ENCODE measurements at regions not wholly inside any gene's neighbourhood (a gene's known extent, or its start where the extent isn't known, plus 50 kb on each side); places are given as distances from the start of the nearest gene placed in this dataset.
"Not testable (repeated sequence)": the region's sequence is repeated elsewhere in the genome, so short reads cannot be mapped to it uniquely, and the experiment has no call there.

GRCh38 chr6:126824226-126824625, 294.2 kb upstream of the RSPO3 start:
- no peak for DNase-seq

DNA sequence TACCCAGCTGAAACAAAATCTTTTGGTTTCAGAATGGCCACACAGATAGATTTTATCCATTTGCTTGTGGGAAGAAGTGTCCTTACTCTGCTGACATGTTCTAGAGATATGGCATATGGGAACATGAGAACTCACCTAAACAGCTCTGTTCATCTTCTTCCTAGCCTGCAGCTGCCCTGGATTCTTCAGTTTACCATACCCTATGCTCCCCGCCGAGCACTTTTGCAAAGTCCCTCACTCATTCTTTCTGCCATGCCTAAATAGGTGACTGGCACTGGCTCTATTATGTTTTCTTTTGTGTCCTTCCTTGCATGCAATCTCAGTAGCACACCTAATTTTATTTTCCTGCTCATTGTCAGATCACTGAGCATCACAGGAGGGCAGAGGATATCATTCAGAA, 293.7 kb upstream of the RSPO3 start:
- no peak for DNase-seq

DNA sequence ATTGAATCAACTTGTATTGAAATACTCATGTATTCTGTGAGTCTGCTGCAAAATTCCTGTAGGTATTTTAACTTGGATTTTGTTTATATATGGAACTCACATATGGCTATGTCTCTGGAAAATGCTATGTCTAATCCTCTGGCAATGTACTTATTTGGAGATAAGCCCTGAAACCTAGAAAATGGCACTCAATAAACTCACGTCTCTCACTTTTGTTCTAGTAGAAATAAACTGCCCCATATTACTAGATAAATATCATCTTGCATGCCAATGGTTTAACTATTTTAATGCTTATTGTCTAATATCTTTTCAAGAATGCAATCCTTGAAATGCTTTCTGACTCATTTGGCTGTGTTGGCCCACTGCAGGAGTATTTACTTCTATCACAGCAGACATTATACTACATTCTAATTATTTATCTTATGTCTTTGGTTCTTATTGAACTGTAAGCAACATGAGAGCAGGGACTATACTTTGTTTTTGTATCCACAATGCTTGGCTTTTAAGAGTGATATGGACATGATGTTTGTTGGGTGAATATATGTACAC, 292.2 kb upstream of the RSPO3 start:
- DNase-seq: no peak

GRCh38 chr6:126831461-126831860, 287.0 kb upstream of the RSPO3 start:
- no peak for DNase-seq

DNA sequence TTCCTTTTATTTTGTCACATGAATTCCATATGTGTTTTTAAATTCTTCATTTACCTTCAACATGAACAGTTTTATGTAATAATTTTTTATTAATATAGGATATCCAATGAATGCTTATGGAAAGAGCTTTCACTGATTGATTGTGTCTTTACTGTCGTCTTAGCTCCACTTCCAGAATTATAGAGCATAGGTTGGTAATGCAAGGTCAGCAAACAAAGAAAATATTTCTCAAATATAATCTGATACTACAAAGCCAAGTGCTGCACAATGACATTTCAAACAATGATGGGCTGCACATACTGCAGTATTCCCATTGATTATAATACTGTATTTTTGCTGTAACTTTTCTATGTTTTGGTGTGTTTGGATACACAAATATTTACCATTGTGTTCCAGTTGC, 275.7 kb upstream of the RSPO3 start:
- no peak for DNase-seq

- no peak for DNase-seq
These were observed 270.4 kb upstream of the RSPO3 start for GRCh38 chr6:126848119-126848518.

GRCh38 chr6:126867641-126868040, 250.8 kb upstream of the RSPO3 start:
- no peak for DNase-seq

GRCh38 chr6:126873351-126873750, 245.1 kb upstream of the RSPO3 start:
- no peak for DNase-seq

- no peak for DNase-seq
These were observed 244.7 kb upstream of the RSPO3 start for GRCh38 chr6:126873791-126874190.

DNA sequence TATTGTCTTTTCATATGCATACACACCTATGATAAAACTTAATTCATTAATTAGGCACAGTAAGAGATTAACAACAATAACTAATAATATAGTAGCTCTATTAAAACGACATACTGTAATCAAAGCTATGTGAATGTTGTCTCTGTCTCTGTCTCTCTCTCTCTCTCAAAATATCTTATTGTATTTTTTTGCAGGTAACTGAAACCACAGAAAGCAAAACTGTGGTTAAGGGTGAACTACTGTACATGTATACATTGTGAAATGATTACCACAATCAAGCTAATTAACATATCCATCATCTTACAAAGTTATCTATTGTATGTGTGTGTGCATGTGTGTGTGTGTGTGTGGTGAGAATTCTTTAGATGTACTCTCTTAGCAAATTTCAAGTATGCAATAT, 242.0 kb upstream of the RSPO3 start:
- no peak for DNase-seq

DNA sequence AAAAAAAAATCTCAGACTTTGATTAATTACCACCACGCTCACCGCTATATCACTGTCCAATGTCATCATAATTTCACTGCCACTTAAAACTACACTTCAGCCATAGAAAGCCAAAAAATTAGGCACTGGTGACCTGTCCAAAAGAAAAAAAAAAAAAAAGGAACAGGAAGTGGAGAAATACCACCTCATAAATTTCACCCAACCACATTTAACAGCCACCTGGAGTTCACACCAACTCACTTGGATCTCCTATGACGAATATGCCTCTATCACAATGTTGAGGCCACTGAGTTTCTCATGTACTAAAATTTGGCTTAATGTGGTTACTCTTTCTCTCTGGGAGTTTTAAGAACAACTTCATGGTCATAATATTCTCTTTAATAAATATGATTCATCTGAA, 237.5 kb upstream of the RSPO3 start:
- no peak for DNase-seq

DNA sequence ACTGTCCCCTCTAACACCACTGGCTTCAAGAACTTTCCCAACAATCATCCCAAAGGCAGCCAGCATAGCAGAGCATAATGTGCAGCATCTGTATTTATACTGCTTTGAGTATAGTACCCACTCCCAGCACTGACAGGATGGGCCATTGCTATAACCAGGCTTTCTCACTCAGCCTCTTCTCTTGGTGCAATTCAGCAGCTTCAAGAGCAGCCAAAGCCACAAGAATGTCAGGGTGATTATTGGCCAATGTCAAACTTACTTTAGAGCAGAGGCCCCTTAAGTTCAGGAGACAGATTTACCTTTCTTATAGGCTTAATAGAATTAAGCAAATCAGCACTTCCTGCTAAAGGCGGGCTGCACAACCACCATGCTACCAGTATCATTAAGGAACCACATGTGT, 232.4 kb upstream of the RSPO3 start:
- DNase-seq: no peak

DNA sequence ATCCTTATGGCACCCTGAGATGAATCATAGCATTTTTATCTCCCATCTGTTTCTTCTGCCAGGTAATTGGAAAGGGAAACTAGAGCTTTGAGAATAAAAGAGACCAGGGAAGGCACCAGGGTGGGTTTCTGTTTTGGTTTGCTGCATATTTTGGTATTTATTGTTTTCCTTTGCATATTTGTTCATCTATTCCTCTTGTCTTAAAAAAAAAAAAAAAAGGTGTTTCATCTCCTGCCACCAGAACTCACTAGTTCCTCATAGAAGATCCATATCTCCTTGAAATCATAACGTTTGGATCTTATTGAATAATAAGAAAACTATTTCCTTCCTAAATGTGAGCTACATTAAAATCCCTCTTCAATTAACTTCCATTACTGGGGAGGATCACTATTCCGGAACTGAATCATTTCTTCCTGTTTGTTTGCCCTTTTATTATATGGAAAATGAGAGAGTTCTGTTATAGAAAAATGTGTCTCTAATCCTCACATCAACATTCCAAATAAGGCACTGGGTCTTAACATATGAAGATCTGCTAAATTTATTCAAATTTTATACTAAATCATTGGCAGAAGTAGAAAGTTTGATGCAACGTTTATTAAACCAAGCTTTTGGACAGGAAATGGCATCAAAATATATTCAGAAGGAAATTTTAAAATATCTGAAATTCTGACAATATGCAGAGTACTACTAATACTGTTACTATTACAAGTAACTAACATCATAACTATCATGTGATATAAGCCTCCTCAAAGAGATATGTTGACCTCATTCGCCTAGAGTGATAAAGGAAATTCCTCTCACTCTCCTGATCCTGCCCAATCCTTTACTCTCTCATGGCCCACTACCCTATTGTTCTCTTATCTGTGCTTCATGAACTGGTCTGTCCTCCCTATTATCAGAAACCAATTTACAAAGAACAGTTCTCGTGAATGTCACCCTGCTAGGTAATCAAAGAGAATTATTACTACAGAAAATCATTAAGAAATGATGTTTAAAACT, 229.4 kb upstream of the RSPO3 start:
- DNase-seq: no peak

DNA sequence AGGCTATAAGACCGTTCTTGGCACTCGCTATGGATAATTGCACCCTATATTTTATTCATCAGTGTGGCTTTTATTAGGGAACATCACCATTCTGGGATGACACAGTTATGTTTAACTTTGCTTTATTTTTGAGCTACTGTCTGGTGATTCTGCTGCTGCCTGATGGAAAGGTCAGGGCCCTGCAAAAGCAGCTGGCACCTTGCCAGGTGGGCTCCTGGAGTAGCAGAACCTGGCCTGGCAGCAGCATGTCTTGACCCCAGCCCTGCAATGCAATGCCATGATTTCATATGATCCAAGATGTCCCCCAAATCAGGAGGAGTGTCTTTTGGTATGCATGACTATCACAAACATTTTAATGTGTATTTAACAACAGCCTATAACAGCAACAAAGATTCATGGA, 228.4 kb upstream of the RSPO3 start:
- no peak for DNase-seq

GRCh38 chr6:126891158-126891557, 227.3 kb upstream of the RSPO3 start:
- no peak for DNase-seq

GRCh38 chr6:126892869-126893268, 225.6 kb upstream of the RSPO3 start:
- DNase-seq: not testable (repeated sequence)

DNA sequence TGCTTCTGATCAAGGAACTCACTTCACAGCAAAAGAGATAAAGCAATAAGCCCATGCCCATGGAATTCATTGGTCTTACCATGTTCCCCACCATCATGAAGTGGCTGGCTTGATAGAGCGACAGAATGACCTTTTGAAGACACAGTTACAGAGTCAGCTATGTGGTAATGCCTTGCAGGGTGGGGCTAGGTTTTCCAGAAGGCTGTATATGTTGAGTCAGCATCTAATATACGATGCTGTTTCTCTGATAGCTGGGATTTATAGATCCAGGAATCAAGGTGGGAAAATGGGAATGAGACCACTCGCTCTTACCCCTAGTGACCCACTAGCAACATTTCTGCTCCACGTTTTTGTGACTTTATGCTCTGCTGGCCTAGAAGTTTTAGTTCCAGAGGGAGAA, 220.7 kb upstream of the RSPO3 start:
- no peak for DNase-seq

DNA sequence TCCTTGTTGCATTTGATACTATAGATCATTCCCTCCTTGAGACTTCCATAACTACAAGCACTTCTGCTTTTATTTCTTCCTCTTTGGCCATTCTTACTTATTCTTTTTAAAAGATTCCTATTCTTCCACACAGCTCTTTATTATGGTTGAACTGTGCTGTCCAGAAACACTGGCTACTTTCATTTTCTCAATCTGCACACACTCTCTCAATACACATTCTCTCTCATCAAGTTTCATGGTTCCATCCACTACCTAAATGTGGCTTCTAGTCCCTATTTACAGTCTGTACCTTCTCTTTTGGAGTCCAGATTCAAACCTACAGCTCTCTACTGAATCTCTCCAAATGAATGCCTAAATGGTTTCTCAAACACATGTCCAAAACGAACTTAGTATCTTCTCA, 214.3 kb upstream of the RSPO3 start:
- DNase-seq: no peak

- no peak for DNase-seq
These were observed 212.6 kb upstream of the RSPO3 start for GRCh38 chr6:126905917-126906316.

DNA sequence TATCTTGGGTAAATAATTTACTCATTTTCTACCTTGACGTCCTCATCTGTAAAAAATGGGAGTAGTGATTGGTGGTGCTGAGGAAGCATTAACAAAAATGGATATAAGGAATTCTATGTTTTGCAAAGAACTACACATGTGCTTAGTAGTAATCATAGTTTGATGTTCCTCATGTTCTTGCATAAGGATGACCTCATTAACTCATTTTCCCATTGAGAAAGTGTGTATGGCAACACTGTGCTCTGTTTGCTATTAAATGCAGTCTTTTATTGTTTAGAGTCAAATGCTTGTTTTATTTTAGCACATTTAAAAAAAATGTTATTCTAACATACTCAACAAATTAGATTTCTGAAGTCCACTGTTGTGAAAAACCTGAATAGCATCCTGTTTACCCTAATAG, 211.2 kb upstream of the RSPO3 start:
- DNase-seq: no peak

DNA sequence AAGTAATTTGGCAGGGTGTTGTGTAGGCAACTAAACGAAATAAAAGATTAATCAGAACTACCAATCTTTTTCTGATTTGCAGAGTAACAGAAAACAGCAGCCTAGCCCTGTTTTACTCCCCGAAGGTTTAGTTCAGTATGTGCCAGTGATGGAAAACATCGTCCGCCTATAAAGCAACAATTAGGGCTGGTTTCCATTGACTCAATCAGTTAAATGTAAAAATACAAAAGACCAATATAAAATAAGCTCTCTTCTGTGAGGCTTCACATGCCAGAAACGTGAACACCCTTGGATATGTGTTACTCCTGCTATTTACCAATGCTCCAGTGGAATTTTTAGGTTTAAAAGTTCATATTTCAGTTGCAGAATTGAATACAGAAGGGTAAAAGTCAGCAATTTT, 210.5 kb upstream of the RSPO3 start:
- DNase-seq: no peak

DNA sequence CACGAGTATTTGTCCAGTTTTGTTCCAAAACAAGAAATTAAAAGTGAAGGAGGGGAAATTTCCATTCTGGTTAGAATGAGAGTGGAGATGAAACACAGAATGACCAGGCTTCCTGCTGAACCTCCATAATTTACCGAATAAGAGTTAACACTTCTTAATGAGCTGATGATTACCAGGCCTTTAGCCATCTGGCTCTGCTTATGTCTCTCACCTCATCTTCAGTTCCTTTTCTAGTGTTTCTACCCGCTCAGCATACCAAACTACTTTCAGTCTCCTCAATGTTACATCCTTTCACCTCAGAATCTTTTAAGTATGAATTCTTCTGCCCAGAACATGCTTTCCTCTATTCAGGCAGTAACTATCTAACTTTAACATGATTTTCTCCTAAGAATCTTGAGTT, 209.0 kb upstream of the RSPO3 start:
- no peak for DNase-seq

DNA sequence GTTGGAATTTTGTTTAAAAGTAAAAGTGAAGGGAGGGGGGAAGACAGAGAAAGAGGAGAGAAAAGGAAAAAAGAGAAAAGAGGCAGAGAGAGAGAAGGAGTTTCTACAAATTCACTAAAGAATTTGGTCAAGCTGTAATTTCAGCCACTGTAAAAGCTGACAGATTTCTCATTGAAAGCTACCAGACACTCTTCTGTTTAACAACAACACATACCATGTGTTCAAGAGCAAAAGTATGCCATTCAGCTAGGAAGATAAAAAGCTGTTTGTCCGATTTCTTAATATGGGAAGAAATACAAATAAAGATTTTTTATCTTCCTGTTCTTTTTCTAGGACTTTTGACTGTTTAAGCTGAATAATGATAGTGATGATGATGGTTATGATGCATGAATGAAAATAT, 204.8 kb upstream of the RSPO3 start:
- no peak for DNase-seq

DNA sequence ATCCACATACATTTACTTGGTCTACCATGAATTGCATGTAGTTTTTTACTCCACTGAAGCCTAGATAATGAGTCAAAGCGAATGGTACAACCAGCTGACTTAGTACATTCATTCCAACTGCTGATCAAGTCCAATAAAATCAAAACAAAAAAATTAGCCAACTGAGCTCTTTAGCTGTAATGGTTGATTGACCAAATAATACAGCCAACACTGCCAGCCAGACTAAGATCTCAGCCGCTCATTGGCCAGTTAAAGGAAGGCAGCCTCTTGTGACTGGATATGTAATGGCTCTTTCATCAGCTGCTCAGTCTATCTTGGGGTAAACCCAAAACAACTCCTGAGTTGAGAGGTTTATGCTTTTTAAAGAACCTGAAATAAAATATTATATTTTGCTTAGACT, 204.3 kb upstream of the RSPO3 start:
- DNase-seq: no peak

- DNase-seq: no peak
These were observed 203.7 kb upstream of the RSPO3 start for GRCh38 chr6:126914801-126915200.

All from NCI-H1092 treated with DMSO at 0.1 percent for 48 hours (cell line).